ENCODE measurements at regions not wholly inside any gene's neighbourhood (a gene's known extent, or its start where the extent isn't known, plus 50 kb on each side); places are given as distances from the start of the nearest gene placed in this dataset.

GRCh38 chr18:49698525-49699025 is 114.8 kb downstream of the ACAA2 start:
- no peak overlapping the region for H3K27ac ChIP-seq (ENCODE audit: low read depth in 1 of 2, low read length in 2 of 2)
- Mint-ChIP-seq H3K36me3 (no peaks in the 10 kb centered on the region), H3K4me3 (no peak overlapping the region), H3K9me3 (peaks cover 0 to 2% (median 0%) of the 10 kb centered on the region in 7 donors), H3K27me3 (ENCODE audit: low read depth in 3 of 3) (peaks cover 0 to 10% (median 7%) of the 10 kb centered on the region in 3 donors), H3K4me1 (no peaks in the 10 kb centered on the region), H3K27ac (no peak overlapping the region)
- TF ChIP-seq, protein P1, sequence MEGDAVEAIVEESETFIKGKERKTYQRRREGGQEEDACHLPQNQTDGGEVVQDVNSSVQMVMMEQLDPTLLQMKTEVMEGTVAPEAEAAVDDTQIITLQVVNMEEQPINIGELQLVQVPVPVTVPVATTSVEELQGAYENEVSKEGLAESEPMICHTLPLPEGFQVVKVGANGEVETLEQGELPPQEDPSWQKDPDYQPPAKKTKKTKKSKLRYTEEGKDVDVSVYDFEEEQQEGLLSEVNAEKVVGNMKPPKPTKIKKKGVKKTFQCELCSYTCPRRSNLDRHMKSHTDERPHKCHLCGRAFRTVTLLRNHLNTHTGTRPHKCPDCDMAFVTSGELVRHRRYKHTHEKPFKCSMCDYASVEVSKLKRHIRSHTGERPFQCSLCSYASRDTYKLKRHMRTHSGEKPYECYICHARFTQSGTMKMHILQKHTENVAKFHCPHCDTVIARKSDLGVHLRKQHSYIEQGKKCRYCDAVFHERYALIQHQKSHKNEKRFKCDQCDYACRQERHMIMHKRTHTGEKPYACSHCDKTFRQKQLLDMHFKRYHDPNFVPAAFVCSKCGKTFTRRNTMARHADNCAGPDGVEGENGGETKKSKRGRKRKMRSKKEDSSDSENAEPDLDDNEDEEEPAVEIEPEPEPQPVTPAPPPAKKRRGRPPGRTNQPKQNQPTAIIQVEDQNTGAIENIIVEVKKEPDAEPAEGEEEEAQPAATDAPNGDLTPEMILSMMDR (IDR thresholded peaks at IDR 0.05), result no peak
- H3K4me1 ChIP-seq (ENCODE audit: control insufficient read depth in 1 of 2, insufficient read depth in 2 of 2, low read length in 2 of 2), result no peaks in the 10 kb centered on the region
- intact Hi-C loops (cut with micrococcal nuclease), result no loop called here
- H4K20me1 ChIP-seq (ENCODE audit: insufficient read depth, low read length), result no peaks in the 10 kb centered on the region
- no peaks in the 10 kb centered on the region for H3K79me2 ChIP-seq (ENCODE audit: insufficient read depth, low read length)
- DNase-seq, result no peak
- H3K4me2 ChIP-seq (replicated peaks; ENCODE audit: extremely low read depth, low read length, poor library complexity, severe bottlenecking), result no peak overlapping the region
- H3K36me3 ChIP-seq (replicated peaks in 1 of 2; ENCODE audit: control insufficient read depth in 1 of 2, insufficient read depth in 2 of 2, low read length in 2 of 2), result no peaks in the 10 kb centered on the region
- H3K9ac ChIP-seq (ENCODE audit: insufficient read depth, low read length, poor library complexity, severe bottlenecking), result no peak overlapping the region
- 96% methylated on average over 4 of the region's 4 CpGs for WGBS (ENCODE audit: insufficient coverage)
- H3K4me3 ChIP-seq (replicated peaks in 1 of 3; ENCODE audit: low read depth in 2 of 3, low read length in 3 of 3), result no peak overlapping the region
- H3K9me3 ChIP-seq (replicated peaks in 1 of 2; ENCODE audit: control insufficient read depth in 1 of 2, insufficient read depth in 1 of 2, low read length in 2 of 2), result no peaks in the 10 kb centered on the region
- no peaks in the 10 kb centered on the region for H3K27me3 ChIP-seq (ENCODE audit: control insufficient read depth in 2 of 2, insufficient read depth in 2 of 2, low read length in 2 of 2)
- no peak overlapping the region for H2AFZ ChIP-seq (ENCODE audit: insufficient read depth, low read depth, low read length, poor library complexity, severe bottlenecking)

DNA sequence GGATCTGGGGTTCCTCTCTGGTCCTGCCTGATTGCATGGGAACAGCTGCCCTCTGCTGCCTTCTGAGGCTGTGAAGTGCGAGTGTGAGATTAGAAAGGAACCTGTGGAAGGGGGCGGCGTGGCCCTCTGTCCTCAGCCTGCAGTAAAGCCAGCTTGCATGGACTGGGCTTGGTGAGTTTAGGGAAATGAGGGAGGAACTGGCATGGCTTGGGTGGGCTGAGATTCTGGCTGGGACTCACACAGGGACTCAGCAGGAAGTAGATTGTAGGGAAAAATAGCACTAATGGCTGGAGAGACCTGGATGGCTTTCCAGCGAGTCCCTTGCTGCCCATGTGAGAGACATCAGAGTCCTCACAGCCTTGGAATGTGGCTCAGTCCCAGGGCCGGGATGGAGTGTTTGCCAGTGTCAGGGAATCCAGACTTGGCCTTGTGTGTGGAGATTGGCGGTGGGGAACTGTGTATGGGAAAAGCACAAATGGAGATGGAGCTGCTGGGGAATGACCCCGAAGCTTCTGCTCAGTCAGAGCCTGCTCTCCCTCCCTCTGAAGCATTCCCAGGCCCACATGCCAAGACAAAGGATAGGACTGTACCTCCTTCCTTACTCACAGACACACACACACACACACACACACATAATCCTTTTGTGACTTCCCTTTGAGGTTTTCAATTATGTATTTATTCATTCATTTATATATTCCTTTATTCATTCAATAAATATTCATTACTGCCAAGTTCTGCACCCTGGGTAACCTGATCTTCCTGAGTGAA is 115.4 kb downstream of the ACAA2 start:
- 75% methylated on average over 5 of the region's 7 CpGs for WGBS (ENCODE audit: insufficient coverage)
- no peaks in the 10 kb centered on the region for H3K79me2 ChIP-seq (ENCODE audit: insufficient read depth, low read length)
- H3K4me2 ChIP-seq (replicated peaks; ENCODE audit: extremely low read depth, low read length, poor library complexity, severe bottlenecking), result no peak overlapping the region
- H3K9me3 ChIP-seq (replicated peaks in 1 of 2; ENCODE audit: control insufficient read depth in 1 of 2, insufficient read depth in 1 of 2, low read length in 2 of 2), result no peaks in the 10 kb centered on the region
- H3K4me3 ChIP-seq (replicated peaks in 1 of 3; ENCODE audit: low read depth in 2 of 3, low read length in 3 of 3), result no peak overlapping the region
- no peaks in the 10 kb centered on the region for H4K20me1 ChIP-seq (ENCODE audit: insufficient read depth, low read length)
- Mint-ChIP-seq H3K4me3 (no peak overlapping the region), H3K4me1 (no peaks in the 10 kb centered on the region), H3K27ac (no peak overlapping the region), H3K27me3 (ENCODE audit: low read depth in 3 of 3) (peaks cover 0 to 10% (median 5%) of the 10 kb centered on the region in 3 donors), H3K9me3 (peaks cover 0 to 3% (median 0%) of the 10 kb centered on the region in 7 donors), H3K36me3 (no peaks in the 10 kb centered on the region)
- TF ChIP-seq, protein P1 (IDR thresholded peaks at IDR 0.05), result no peak
- H3K36me3 ChIP-seq (replicated peaks in 1 of 2; ENCODE audit: control insufficient read depth in 1 of 2, insufficient read depth in 2 of 2, low read length in 2 of 2), result no peaks in the 10 kb centered on the region
- H2AFZ ChIP-seq (ENCODE audit: insufficient read depth, low read depth, low read length, poor library complexity, severe bottlenecking), result no peak overlapping the region
- H3K27ac ChIP-seq (ENCODE audit: low read depth in 1 of 2, low read length in 2 of 2), result no peak overlapping the region
- H3K27me3 ChIP-seq (ENCODE audit: control insufficient read depth in 2 of 2, insufficient read depth in 2 of 2, low read length in 2 of 2), result no peaks in the 10 kb centered on the region
- H3K4me1 ChIP-seq (ENCODE audit: control insufficient read depth in 1 of 2, insufficient read depth in 2 of 2, low read length in 2 of 2), result no peaks in the 10 kb centered on the region
- intact Hi-C loops (cut with micrococcal nuclease), result no loop called here
- no peak overlapping the region for H3K9ac ChIP-seq (ENCODE audit: insufficient read depth, low read length, poor library complexity, severe bottlenecking)
- DNase-seq, result no peak

Data from CD14-positive monocyte (primary cell).